ENCODE measurements at regions not wholly inside any gene's neighbourhood (a gene's known extent, or its start where the extent isn't known, plus 50 kb on each side); places are given as distances from the start of the nearest gene placed in this dataset.

DNA sequence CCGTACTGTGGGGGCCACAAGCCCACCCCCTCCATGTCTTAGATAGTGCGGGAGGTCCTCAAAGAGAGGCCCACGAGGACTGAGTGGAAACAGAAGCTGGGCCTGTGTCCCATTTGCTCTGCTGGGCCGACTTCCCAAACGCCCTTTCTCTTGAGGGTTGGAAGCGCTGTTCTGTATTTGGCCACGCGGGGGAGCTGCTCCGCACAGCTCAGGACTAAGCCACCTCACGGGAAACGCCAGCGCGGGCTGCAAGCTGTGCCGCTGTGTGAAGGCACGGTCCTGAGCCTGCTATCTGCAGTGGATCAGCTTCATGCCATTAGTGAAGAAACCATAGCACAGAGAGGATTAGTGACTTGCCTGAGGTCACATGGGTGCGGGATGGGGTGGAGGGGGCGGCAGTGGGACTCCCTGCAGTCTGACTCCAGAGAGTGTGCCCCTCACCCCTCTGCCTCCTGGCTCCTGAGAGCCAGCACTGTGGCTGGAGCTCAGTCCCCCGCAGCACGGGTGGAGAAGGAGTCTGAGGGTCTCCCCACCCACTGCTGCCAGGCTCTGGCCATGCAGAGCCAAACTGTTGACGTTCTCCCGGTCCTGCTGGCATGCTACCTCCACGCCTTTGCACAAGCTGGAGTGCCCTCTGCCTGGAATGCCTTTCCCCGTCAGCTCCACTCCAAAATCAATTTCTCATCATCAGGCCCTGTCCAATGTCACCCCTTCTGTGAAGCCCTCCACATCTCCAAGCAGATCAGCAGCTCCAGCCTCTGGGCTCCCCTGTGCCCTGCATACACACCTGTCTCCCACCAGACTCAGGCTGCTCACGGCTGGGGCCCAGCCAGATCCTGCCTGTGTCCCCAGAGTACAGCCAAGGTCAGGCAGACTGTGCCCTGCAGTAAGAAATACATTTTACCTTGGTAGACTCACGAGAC, 51.5 kb upstream of the LRRC32 start:
- peak; percentile 75 for DNase-seq (ENCODE audit: low read depth, low spot score)
- in situ Hi-C loops (cut with HindIII; ENCODE audit: low pct_unique_long_range_greater_than_20kb, low sequenced_read_pairs), result no loop called here

DNA sequence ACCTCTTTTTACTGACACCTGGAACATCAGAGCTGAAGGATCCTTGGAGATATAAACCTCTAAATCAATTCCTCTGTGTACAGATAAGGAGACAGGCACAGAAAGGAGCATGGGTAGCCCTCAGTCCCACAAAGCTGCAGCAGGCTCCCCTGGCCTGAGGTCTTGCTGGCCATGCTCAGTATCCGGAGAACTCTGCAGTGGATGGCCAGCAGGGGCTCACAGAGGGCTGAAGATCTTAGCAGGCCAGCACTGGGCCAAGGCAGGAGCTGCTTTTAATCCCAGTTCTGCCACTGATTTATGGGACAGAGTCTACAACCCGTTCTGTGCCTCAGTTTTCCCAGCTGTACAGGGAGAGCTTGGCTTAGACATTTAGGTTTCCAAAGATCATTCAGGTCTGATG, 52.6 kb upstream of the LRRC32 start:
- in situ Hi-C loops (cut with HindIII; ENCODE audit: low pct_unique_long_range_greater_than_20kb, low sequenced_read_pairs), result no loop called here
- peak; percentile 4 for DNase-seq (ENCODE audit: low read depth, low spot score)

- in situ Hi-C loops (cut with HindIII; ENCODE audit: low pct_unique_long_range_greater_than_20kb, low sequenced_read_pairs), result no loop called here
- DNase-seq (ENCODE audit: low read depth, low spot score), result no peak
Observed at GRCh38 chr11:76723548-76723947, 53.0 kb upstream of the LRRC32 start.

DNA sequence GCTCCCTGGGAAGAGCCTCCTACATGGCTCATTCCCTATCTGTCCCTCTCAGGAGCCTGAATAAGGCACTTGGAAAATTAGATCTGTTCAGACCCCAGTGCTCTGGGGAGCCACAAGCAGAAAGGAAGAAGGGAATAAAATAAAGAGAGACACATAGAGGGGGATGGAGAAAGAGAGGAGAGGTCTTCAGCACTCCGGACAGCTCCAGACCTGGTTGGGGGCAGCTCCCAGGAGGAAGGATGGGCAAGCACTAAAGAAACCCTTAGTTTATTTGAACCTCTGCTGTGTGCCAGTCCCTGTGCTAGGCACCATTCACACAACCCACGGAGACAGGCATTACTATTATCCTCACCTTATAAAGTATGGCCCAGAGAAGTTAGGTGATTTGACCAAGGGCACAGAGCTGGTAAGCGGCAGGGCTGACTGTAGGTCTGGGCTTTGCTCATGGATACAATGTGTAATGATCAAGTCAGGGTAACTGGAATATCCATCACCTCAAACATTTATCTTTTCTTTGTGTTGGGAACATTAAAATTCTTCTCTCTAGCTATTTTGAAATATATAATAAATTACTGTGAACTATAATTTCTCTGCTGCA, 53.7 kb upstream of the LRRC32 start:
- DNase-seq (ENCODE audit: low read depth, low spot score), result no peak
- in situ Hi-C loops (cut with HindIII; ENCODE audit: low pct_unique_long_range_greater_than_20kb, low sequenced_read_pairs), result no loop called here

GRCh38 chr11:76728227-76728626, 54.9 kb upstream of the TSKU start:
- in situ Hi-C loops (cut with HindIII; ENCODE audit: low pct_unique_long_range_greater_than_20kb, low sequenced_read_pairs), result no loop called here
- DNase-seq (ENCODE audit: low read depth, low spot score), result no peak

DNA sequence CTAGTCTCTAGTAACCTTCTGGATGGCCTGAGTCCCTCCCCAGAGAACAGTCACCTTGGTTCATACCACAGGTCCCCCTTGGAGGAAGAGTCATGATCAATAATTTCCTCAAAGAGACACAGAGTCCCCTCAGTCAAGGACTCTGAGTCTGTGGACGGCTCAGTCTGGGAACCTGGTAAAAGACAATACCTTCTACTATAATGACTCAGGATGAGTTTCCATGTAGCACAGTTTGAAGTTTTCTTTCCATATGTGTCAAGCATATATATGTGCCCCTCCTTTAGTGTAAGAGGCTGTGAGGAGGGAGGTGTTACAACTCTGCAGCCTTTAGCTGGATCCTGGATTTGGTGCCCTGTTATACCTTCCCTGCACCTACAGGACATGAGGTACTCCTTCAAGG, 54.4 kb upstream of the TSKU start:
- no peak for DNase-seq (ENCODE audit: low read depth, low spot score)
- in situ Hi-C loops (cut with HindIII; ENCODE audit: low pct_unique_long_range_greater_than_20kb, low sequenced_read_pairs), result no loop called here

DNA sequence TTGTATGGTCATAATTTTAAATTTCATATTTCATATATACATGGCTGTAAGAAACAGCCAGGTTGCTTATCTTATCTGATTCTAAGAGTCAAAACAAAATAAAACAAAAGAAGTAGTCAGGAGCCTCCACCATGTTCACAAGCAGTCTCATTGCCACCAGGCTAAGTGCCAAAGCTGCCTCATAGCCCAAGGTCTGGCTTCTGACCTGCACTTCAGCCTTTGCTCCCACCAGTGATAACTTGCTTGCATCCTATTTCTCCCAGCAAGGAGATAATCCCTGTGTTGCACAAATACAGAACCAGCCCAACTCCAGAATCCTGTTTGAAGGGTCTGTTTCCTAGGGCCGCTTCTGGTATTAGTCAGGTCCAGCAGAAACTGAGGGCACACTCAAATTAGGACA, 53.9 kb upstream of the TSKU start:
- in situ Hi-C loops (cut with HindIII; ENCODE audit: low pct_unique_long_range_greater_than_20kb, low sequenced_read_pairs), result no loop called here
- no peak for DNase-seq (ENCODE audit: low read depth, low spot score)

- in situ Hi-C loops (cut with HindIII; ENCODE audit: low pct_unique_long_range_greater_than_20kb, low sequenced_read_pairs), result no loop called here
- DNase-seq (ENCODE audit: low read depth, low spot score), result no peak
Observed at GRCh38 chr11:76730887-76731565, 52.1 kb upstream of the TSKU start.

DNA sequence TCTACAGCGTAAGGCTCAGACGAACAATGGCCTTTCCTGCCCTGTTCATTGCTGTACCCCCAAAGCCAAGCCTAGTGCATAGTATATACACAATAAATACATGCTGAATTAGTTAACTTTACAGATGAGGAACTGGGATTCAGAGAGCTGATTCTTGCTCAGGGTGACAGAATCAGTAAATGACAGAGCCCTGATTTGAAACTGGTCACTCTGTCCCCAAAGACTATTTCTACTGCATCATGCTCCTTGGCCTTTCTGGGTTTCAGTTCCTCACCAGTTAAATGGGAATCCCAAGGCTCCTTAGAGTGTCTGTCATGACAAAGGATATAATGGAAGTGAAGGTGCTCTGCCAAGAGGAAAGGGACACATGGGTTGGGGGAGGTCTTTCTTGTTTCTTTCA, 50.5 kb upstream of the TSKU start:
- DNase-seq (ENCODE audit: low read depth, low spot score), result no peak
- in situ Hi-C loops (cut with HindIII; ENCODE audit: low pct_unique_long_range_greater_than_20kb, low sequenced_read_pairs), result no loop called here

All from SK-MEL-5 (cell line).